Stimulated activated CD4-positive, alpha-beta T cell treated with anti-CD3 and anti-CD28 coated beads, Interleukin-2, amount 100 ng/mL, for 24 hours (primary cell): ENCODE measurements at regions not wholly inside any gene's neighbourhood (a gene's known extent, or its start where the extent isn't known, plus 50 kb on each side); places are given as distances from the start of the nearest gene placed in this dataset.
"Not testable (repeated sequence)": the region's sequence is repeated elsewhere in the genome, so short reads cannot be mapped to it uniquely, and the experiment has no call there.

ENCODE experiments used
- DNase-seq, 2 donors: peaks; one replicate each; pipeline ENCODE4 v3.0.0-alpha.2; 2020

- no peak for DNase-seq
These were observed 268.6 kb downstream of the PDCD6IP start for GRCh38 chr3:34066999-34067398.

- DNase-seq = no peak
These were observed 269.2 kb downstream of the PDCD6IP start for GRCh38 chr3:34067536-34068051.

- DNase-seq = no peak
These were observed 270.1 kb downstream of the PDCD6IP start for GRCh38 chr3:34068505-34068904.

- DNase-seq = no peak
These were observed 272.6 kb downstream of the PDCD6IP start for GRCh38 chr3:34070831-34071585.

- DNase-seq = no peak
These were observed 273.9 kb downstream of the PDCD6IP start for GRCh38 chr3:34072297-34072696.

- DNase-seq = no peak
These were observed 274.7 kb downstream of the PDCD6IP start for GRCh38 chr3:34073111-34073510.

GRCh38 chr3:34073961-34074360 is 275.5 kb downstream of the PDCD6IP start:
- no peak for DNase-seq

GRCh38 chr3:34075975-34076374 is 277.5 kb downstream of the PDCD6IP start:
- DNase-seq = no peak

- DNase-seq = no peak
These were observed 279.2 kb downstream of the PDCD6IP start for GRCh38 chr3:34077417-34078195.

- no peak for DNase-seq
These were observed 280.0 kb downstream of the PDCD6IP start for GRCh38 chr3:34078418-34078817.

GRCh38 chr3:34079849-34080248 is 281.4 kb downstream of the PDCD6IP start:
- DNase-seq = not testable (repeated sequence)

GRCh38 chr3:34090379-34090778 is 291.9 kb downstream of the PDCD6IP start:
- DNase-seq = not testable (repeated sequence)

GRCh38 chr3:34090876-34091275 is 292.4 kb downstream of the PDCD6IP start:
- no peak for DNase-seq

- DNase-seq = not testable (repeated sequence)
These were observed 295.9 kb downstream of the PDCD6IP start for GRCh38 chr3:34094280-34094679.

- no peak for DNase-seq
These were observed 303.9 kb downstream of the PDCD6IP start for GRCh38 chr3:34102288-34102687.

- DNase-seq = no peak
These were observed 307.9 kb downstream of the PDCD6IP start for GRCh38 chr3:34106379-34106778.

- DNase-seq = peak in 1 of 2 donors; percentile 3
These were observed 308.4 kb downstream of the PDCD6IP start for GRCh38 chr3:34106879-34107278.

- no peak for DNase-seq
These were observed 309.2 kb downstream of the PDCD6IP start for GRCh38 chr3:34107669-34108068.

- DNase-seq = no peak
These were observed 310.6 kb downstream of the PDCD6IP start for GRCh38 chr3:34109021-34109420.

- no peak for DNase-seq
These were observed 311.4 kb downstream of the PDCD6IP start for GRCh38 chr3:34109846-34110245.

GRCh38 chr3:34111361-34111760 is 312.9 kb downstream of the PDCD6IP start:
- no peak for DNase-seq

- DNase-seq = not testable (repeated sequence)
These were observed 313.8 kb downstream of the PDCD6IP start for GRCh38 chr3:34112261-34112660.

GRCh38 chr3:34131091-34131490 is 332.7 kb downstream of the PDCD6IP start:
- no peak for DNase-seq
